D721Med (cell line): ENCODE measurements at regions not wholly inside any gene's neighbourhood (a gene's known extent, or its start where the extent isn't known, plus 50 kb on each side); places are given as distances from the start of the nearest gene placed in this dataset.
"Not testable (repeated sequence)": the region's sequence is repeated elsewhere in the genome, so short reads cannot be mapped to it uniquely, and the experiment has no call there.

Experiments
- DNase-seq: peaks from one replicate; pipeline ENCODE4 v3.0.0; 2011; ENCODE audit warnings: low spot score; ENCODE audit not compliant: insufficient read length
- FAIRE-seq: peaks from 2 replicates; lab custom pipeline; 2011; peaks lifted over from hg19 to GRCh38; lab: Jason Lieb, UNC
- TF ChIP-seq, protein P1 (sequence below): IDR thresholded peaks from 2 replicates; pipeline ENCODE4 v1.5.1; 2012; ENCODE audit warnings: mild to moderate bottlenecking, control low read depth; ENCODE audit not compliant: insufficient read depth; ENCODE audit errors: missing control alignments

DNA sequence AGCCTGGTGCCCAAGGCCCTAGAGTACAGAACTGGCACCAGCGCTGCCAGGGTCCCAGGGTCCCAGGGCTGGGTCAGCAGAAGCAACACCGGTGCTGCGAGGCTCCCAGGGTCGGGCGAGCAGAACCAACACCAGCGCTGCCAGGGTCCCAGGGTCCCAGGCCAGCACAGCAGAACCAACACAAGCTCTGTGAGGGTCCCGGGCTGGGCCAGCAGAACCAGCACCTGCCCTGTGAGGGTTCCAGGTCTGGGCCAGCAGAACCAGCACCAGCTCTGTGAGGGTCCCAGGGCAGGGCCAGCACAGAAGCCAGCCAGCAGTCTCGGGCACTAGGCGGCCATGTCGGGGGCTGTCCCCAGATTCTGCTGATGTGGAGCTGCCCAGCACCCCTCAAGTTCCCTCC, 93.1 kb downstream of the GALR1 start:
- FAIRE-seq (no peak), DNase-seq (no peak)
- TF ChIP-seq, protein P1, sequence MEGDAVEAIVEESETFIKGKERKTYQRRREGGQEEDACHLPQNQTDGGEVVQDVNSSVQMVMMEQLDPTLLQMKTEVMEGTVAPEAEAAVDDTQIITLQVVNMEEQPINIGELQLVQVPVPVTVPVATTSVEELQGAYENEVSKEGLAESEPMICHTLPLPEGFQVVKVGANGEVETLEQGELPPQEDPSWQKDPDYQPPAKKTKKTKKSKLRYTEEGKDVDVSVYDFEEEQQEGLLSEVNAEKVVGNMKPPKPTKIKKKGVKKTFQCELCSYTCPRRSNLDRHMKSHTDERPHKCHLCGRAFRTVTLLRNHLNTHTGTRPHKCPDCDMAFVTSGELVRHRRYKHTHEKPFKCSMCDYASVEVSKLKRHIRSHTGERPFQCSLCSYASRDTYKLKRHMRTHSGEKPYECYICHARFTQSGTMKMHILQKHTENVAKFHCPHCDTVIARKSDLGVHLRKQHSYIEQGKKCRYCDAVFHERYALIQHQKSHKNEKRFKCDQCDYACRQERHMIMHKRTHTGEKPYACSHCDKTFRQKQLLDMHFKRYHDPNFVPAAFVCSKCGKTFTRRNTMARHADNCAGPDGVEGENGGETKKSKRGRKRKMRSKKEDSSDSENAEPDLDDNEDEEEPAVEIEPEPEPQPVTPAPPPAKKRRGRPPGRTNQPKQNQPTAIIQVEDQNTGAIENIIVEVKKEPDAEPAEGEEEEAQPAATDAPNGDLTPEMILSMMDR, result no peak

DNA sequence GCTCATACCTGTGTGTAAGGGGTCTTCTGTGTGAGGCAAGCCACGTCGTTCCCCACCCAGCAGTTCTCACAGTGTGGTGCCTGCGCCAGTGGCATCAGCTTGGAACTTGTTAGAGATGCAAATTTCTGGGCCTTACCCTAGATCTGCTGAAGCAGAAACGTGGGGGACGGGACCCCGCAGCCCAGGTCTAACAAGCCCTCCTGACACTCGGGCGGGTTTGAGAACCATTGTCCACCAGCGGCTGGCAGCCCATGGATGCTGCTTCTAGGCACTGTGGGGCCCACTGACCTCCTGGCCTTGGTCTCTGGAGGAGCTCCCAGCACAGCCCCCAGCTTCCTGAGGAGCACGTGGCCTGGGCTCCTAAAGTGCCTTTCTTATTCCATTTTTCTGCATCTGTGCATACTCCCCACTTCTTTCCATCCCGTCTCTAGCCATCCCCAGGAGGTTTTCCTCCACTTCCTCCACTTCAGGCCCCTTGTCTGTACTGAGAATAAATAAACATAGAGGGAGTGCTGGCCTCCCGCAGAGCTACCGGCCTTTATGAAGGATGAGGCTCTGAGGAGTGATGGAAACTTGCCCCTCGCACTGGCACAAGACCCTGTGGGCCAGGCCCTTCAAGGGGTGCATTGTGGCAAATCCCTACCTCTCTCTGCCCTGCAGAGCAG, 94.3 kb downstream of the GALR1 start:
- DNase-seq, result no peak
- FAIRE-seq, result no peak
- TF ChIP-seq, protein P1, result no peak

DNA sequence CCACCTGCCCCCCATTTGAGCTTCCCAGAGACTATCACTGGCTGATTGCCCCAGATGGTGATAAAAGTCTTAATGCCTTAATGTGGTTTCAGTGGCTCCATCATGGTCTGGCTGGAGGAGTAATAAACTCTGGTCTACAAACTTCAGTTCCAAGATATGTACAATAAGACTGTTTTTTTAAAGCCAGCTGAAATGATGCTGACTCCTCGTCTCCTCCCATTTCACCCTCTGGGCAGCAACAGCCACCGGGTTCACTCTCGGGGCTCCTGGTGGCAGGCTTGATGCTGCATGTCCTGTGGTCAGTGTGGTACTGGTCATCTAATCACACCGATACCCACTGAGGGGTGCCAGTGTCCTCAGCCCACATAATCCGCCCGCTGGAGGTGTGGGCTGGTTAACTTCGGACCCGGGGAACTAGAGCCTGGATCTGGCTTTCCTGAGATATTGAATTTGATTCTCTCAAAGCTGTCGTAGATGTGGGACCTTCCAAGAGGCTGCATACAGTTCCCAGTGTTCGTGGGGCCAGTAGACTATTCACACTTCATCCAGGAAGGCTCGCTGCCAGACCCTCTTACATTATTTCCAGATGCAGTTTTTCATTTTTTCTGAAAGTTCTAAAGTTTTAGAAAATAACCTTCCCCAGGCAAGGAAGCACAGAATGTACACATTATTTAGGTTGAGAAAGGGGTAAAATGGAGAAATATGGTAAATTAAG, 95.3 kb downstream of the GALR1 start:
- TF ChIP-seq, protein P1, result no peak
- FAIRE-seq (peak; percentile 38), DNase-seq (no peak)

DNA sequence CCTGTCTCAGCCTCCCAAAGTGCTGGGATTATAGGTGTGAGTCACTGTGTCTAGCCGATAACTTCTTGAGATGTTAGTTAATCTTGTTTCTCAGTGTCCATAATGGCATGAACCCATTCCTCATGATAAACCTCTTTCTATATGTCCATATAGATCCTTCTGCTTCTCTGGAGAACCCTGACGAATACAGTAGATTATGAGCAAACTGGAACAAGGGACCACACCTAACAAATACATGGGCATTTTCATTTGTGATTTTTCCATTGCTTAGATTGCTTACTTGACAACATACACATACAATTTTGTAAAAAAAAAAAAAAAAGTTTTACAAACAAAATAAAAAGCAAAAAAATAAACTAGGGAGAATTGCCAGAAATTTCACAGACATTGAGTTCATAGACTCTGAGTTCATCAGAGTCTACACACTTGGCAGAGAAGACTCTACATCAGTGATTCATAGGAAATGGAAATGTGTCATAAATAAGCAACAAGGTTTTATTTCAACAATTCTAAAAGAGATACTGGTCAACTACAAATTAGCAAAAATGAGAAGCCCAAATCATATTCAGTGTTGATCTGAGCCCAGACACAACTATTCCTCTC, 96.7 kb downstream of the GALR1 start:
- FAIRE-seq (peak; percentile 88), DNase-seq (no peak)
- TF ChIP-seq, protein P1, result no peak

DNA sequence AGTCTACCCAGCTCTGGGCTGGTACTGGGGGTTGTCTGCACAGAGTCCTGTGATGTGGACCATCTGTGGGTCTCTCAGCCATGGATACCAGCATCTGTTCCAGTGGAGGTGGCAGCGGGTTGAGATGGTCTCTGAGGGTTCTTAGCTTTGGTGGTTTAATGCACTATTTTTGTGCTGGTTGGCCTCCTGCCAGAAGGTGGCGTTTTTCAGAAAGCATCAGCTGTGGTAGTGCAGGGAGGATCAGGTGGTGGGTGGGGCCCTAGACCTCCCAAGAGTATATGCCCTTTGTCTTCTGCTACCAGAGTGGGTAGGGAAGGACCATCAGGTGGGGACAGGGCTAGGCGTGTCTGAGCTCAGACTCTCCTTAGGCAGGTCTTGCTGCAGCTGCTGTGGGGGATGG, 103.7 kb downstream of the GALR1 start:
- not testable (repeated sequence) for FAIRE-seq, DNase-seq

DNA sequence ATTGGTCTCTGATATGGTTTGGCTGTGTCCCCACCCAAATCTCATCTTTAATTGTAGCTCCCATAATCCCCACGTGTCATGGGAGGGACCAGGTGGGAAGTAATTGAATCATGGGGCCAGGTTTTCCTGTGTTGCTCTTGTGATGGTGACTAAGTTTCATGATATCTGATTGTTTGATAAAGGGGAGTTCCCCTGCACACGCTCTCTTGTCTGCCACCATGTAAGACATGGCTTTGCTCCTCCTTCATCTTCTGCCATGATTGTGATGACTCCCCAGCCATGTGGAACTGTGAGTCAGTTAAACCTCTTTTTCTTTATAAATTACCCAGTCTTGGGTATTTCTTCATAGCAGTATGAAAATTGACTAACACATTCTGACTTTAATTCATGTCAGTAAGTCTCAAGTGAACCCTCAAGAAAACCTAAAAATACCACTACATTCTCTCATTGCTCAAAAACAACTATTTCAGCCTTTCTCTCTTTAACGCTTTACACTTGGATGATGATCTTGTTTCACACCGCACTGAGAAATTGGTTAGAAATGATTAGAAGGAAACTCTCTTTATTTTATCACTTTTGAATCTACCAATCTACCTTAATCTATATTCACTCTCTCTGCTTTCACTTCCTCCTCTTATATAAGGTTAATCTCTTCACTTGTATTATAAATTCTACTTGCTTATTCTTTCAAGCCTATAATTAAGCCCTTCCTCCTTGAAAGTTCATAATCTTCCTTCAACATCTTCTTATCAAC, 110.1 kb downstream of the GALR1 start:
- no peak for DNase-seq
- TF ChIP-seq, protein P1, result no peak
- peak; percentile 85 for FAIRE-seq
